ENCODE measurements at regions not wholly inside any gene's neighbourhood (a gene's known extent, or its start where the extent isn't known, plus 50 kb on each side); places are given as distances from the start of the nearest gene placed in this dataset.
"Not testable (repeated sequence)": the region's sequence is repeated elsewhere in the genome, so short reads cannot be mapped to it uniquely, and the experiment has no call there.

- DNase-seq, result no peak
Observed at GRCh38 chr12:11980115-11980514, 90.6 kb upstream of the BCL2L14 start.

GRCh38 chr12:11981121-11981733 lies 89.5 kb upstream of the BCL2L14 start:
- no peak for DNase-seq

- DNase-seq, result no peak
Observed at GRCh38 chr12:11984417-11984816, 86.3 kb upstream of the BCL2L14 start.

DNA sequence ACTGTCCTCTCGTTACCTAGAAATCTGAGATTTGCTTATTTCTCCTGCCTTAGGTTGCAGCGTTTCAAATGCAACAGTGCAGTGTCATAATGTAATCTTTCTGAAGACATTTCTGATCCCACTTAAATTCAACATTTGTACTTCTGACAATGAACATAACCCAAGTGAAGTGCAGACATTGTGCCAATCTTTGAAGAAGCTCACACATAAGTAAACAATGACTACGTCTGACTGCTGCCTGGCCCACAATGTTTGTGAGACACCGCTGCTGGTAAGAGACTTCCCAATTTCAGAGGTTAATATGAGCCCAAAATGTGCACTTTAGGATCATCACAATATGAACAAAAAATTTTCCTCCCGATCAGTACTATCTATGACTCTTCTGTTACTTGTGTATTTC lies 84.6 kb upstream of the BCL2L14 start:
- DNase-seq, result no peak

GRCh38 chr12:11987901-11988300 lies 82.8 kb upstream of the BCL2L14 start:
- no peak for DNase-seq

GRCh38 chr12:11991604-11992003 lies 79.1 kb upstream of the BCL2L14 start:
- no peak for DNase-seq

DNA sequence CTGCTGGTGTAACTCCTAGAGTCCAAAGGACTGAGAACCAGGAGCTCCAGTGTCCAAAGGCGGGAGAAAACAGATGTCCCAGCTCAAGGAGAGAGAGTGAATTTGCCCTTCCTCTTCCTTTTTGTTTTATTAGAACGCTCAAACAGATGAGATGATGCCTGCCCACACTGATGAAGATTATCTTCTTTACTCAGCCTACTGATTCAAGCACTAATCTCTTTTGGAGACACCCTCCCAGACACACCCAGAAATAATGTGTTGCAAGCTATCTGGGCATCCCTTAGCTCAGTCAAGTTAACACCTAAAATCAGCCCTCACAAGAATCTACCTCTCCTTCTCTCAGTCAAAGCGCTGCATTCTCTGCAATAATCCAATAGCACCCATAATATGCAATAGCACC lies 78.2 kb upstream of the BCL2L14 start:
- DNase-seq, result no peak

DNA sequence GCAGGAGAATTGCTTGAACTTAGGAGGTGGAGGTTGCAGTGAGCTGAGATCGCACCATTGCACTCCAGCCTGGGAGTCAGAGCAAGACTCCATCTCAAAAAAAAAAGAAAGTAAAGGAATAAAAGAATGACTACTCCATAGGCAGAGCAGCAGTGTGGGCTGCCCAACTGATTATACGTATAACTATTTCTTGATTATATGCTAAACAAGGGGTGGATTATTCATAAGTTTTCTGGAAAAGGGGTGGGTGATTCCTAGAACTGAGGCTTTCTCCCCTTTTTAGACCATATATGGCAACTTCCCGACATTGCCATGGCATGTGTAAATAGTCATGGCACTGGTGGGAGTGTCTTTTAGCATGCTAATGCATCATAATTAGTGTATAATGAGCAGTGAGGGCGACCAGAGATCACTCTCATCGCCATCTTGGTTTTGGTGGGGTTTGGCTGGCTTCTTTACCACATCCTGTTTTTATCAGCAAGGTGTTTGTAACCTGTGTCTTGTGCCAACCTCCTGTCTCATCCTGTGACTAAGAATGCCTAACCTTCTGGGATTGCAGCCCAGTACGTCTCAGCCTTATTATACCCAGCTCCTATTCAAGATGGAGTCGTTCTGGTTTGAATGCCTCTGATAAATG lies 72.3 kb upstream of the BCL2L14 start:
- DNase-seq, result not testable (repeated sequence)

- DNase-seq, result no peak
Observed at GRCh38 chr12:11998944-11999315, 71.8 kb upstream of the BCL2L14 start.

- DNase-seq, result no peak
Observed at GRCh38 chr12:12003609-12004008, 67.1 kb upstream of the BCL2L14 start.

- DNase-seq, result no peak
Observed at GRCh38 chr12:12004524-12004923, 66.2 kb upstream of the BCL2L14 start.

DNA sequence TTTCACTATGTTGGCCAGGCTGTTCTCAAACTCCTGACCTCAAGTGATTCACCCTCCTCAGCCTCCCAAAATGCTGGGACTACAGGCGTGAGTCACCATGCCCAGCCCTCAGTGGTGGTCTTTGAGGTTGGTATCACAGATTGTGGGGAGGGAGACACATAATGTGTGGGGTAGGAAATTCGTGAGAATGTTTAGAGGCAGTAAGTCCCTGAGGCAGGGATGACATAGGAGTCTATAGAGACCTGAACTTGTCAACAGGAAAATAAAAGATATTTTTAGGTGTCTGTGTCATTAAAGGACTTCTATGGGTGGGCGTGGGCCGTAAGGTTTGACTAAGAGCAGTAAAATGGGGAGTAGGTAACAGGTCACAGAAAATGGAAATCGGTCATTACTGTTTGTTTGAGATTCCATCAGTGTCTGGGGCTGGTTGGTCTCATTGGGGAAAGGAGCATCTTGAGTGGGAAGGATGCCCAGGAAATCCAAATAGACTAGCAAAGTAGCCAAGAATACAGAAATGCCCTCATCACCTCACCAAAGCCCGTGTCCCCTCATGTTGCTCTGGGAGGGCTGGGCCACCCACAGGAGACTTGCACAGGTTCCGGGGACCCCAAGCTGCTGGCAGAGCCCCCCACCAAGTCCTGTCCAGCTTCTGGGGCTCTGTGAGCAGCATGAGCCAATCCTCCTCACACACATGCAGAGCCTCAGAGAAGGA lies 63.6 kb upstream of the BCL2L14 start:
- no peak for DNase-seq

- no peak for DNase-seq
Observed at GRCh38 chr12:12007713-12008231, 63.0 kb upstream of the BCL2L14 start.

GRCh38 chr12:12008232-12008850 lies 62.4 kb upstream of the BCL2L14 start:
- DNase-seq, result no peak

DNA sequence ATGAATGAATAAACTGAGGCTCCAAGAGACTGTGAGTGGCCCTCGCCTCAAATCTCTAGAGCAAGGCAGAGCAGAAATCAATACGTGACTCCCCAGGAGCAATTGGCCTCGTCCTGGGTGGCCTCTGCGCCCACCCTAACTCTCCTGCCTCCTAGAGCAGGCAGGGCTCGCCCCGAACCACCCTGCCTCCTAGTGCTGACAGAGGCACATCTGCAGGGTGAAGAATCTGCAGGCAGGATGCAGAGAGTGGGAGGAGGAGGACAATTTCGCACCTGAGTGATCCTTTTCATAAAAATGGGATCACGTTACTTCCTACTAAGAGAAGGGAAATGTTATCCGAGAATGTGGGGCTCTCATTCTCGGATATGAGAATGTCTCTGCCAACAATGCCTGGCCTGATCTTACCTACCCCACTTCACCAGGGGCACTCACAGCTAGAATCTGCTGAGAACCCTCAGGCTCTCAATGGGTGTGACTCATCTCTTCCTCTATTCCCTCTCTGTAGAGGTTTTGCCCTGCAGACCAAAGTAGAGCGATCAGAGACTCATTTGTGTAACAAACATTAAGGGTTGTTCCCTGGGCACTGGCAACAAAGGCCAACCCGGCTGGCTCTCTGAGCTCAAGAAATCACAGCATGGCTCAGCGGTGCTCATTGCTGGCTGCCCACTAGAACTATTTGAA lies 61.7 kb upstream of the BCL2L14 start:
- DNase-seq, result no peak

- DNase-seq, result not testable (repeated sequence)
Observed at GRCh38 chr12:12009749-12010276, 60.9 kb upstream of the BCL2L14 start.

DNA sequence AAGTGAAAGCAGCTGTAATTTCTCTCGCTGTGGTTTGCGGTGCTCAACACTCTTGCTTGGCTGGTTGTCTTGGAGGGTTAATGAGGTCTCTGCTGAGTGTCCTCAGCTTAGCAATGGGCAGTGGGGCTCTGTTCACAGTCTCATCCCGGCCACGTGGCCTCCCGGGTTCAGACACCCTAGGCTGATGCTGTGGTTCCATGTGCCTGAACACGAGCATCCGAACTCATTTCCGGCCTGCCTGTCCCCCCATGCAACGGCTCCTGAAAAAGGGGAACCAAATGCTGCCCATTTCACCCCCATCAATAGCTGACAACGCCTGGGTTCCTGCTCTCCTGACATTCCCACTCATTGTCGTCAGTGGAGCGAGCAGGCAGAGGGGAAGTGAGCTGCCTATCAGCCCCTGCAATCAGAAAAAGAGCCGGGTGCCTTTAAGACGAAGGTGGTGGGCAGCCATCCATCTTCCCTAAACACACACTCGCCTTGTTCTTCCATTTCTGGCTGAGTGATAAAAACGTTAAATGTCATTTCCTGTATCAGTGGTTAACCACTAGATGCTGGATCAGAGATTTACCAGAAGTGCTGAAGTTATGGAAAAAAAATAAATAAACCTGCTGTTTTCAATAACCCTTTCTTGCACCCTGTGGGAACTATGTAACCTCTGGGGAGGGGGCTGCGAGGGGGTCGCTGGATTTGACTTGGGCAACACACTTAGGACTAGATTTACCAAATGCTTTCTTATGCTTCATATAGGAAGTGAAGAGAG lies 60.3 kb upstream of the BCL2L14 start:
- DNase-seq, result no peak

DNA sequence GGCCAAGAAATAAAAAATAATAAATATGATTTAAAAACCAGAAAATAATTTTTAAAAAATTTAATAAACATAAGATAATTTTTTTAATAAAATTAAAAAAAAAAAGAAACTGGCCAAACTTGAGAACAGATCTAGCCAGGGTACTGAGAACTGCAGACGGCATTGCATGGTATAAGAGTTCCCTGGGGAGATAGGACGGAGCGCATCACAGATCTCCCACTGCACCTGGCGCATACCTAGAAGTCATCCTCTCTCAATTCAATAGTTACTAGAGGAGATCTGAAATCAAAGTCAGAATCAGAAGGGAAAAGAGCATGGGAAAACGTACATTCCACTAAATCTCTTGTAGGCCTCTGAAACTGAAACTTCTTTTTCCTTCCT lies 58.9 kb upstream of the BCL2L14 start:
- DNase-seq, result no peak

DNA sequence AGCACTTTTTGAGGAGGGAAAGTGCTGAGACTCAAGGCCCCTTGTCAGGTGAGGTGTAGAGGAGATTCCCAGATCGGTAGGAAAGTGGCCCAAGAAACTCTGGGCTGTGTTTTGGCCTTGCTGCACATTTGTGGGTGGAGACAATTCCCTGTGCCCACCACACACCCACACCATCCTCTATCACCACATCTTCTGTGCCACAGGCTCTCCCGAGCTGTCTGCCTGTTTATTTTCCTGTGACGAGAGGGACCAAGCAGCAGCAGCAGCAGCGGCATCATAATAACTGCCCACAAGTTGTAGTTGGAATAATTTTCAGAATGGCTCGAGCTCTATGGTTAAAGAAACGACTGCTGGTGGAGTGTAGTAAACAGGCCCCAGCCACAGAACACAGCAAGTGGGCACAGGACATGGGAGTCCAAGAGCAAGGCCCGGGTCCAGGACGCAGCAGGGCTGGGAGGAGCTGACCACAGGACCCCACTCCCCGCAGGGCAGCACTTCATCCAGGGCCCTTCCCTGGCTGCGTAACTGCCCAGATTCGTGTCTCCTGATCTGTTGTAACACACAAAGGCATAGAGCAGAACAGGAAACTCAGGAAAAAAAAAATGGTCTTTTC lies 55.6 kb upstream of the BCL2L14 start:
- no peak for DNase-seq

DNA sequence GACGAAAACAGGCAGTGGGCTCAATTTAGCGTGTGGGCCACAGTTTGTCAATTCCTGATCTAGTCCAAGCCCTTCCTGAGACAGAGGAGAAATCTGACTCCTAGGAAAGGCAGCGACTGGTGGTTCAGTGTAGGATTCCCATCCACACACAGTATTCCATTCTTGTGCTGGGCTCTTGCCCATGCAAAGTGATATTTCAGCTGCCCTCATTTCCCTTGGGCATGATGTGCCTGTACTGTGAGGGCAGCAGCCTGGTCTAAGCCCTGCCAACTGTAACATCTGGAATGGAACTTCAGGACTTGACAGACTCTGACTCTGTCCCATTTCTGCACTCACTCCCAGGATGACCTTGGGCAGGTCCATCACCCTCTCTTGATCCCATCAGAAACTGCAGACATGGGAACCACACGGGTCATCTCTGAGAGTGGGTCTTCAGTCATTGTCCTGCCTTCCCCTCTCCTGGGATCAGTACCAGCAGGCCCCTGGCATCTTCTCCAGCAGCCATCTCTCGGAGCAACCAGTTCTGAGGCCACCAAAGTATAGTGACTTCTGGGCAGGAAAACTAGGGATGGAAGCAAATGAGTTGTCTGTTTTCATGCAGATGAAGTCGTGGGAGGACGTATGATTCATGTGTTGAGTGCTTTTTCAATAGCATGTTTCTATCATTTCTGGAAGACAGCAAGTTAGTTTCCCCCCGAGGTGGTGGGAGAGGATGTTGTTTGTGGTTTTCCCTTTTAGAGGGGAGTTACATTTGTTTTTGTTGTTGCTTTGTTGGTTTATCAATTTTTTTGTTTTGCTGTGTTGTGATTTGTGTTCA lies 54.2 kb upstream of the BCL2L14 start:
- DNase-seq, result no peak

DNA sequence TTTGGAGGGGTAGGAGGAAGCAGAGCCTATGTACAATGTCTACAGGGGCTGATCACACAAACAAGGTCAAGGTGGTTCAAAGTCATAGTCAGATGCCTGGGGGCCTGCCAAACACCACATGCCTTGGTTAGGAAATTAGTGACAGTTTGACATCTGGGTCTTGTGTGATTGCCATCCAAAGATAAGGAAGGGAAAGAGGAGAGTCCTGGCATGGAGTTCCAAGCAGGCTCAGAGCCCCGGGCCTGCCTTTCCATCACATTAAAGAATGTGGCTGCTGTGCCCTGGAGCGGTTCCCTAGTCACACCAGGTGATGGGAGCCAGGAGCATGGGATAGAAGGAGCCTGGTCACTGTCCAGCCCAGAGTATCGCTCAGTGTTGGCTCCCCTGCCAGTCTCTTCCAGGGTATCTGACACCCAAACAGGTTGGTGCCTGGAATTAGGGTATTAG lies 53.6 kb upstream of the BCL2L14 start:
- no peak for DNase-seq

All from SHP77 treated with DMSO at 0.1 percent for 48 hours (cell line).